ENCODE measurements at regions not wholly inside any gene's neighbourhood (a gene's known extent, or its start where the extent isn't known, plus 50 kb on each side); places are given as distances from the start of the nearest gene placed in this dataset.

DNA sequence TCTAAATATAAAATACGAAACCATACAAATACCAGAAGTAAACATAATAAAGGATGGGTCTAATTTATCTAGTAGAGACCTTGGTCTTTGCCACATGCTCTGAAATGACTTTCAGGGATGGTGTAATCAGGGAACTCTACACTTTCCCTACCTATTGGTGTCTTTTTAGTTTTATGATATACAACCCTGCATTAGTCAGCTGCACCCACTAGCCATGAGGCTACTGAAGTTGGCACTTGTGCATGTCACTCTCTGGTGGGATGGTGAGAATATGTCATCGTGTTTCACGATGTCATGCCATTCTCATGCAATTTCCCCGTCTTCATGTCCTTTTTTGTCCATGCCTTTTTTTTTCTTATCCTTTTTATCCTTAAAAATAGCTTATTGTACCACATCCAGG, 234.9 kb upstream of the ACTBL2 start:
- Histone ChIP-seq H3K27me3 (ENCODE audit: control insufficient read depth, insufficient read depth, low read length) (no peaks in the 10 kb centered on the region), H3K27ac (ENCODE audit: low read length) (no peak overlapping the region; the same call in 1 of the 2 replicates), H3K4me1 (ENCODE audit: control insufficient read depth, insufficient read depth, low read length) (no peaks in the 10 kb centered on the region), H3K9me3 (ENCODE audit: control insufficient read depth, insufficient read depth, low read depth, low read length) (peaks cover 4% of the 10 kb centered on the region; the same call in 1 of the 2 replicates), H3K4me3 (ENCODE audit: low read depth in 2 of 2, low read length in 2 of 2) (no peak overlapping the region), H3K36me3 (ENCODE audit: control insufficient read depth, insufficient read depth, low read length) (no peaks in the 10 kb centered on the region)
- ChIA-PET POLR2A (no interaction called here), CTCF (no interaction called here)
- TF ChIP-seq TCF7L2 (IDR thresholded peaks at IDR 0.05; ENCODE audit: low read depth, low read length), result no peak
- TF ChIP-seq SIN3A (IDR thresholded peaks at IDR 0.05; ENCODE audit: borderline replicate concordance, insufficient read depth, low read depth, low read length), result no peak
- TF ChIP-seq POLR2AphosphoS5 (IDR thresholded peaks at IDR 0.05; ENCODE audit: low read depth, low read length), result no peak
- DNase-seq (ENCODE audit: low read depth, low spot score) (no peak), ATAC-seq (no peak)
- BruUV-seq (replicated peaks), result no TSS peak
- intact Hi-C loops (cut with micrococcal nuclease; ENCODE audit: unreplicated experiment), result no loop called here
- in situ Hi-C loops (cut with HindIII; ENCODE audit: low pct_unique_long_range_greater_than_20kb, low sequenced_read_pairs), result no loop called here

DNA sequence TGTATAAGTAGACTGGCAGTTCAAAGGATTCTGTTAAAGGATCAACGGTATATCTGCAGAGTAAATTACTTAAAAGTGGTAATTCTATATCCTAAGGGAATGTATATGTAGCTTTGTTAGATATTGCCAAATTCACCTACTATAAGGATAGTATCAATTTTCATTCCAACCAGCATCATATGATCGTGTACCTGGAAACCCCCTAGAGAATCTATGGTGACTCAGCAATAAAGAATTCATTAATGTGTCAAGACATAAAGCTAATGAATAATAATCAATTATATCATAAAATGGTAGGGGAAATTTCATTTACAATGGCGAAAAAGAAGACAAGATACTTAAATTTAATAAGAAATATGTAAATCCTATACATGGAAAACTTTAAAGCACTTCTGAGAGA, 234.1 kb upstream of the ACTBL2 start:
- peaks cover 4% of the 10 kb centered on the region; the same call in 1 of the 2 replicates for H3K9me3 ChIP-seq (ENCODE audit: control insufficient read depth, insufficient read depth, low read depth, low read length)
- H3K36me3 ChIP-seq (ENCODE audit: control insufficient read depth, insufficient read depth, low read length), result no peaks in the 10 kb centered on the region
- H3K27me3 ChIP-seq (ENCODE audit: control insufficient read depth, insufficient read depth, low read length), result no peaks in the 10 kb centered on the region
- H3K4me3 ChIP-seq (ENCODE audit: low read depth in 2 of 2, low read length in 2 of 2), result no peak overlapping the region
- peak overlapping the region; percentile 52; the same call in 1 of the 2 replicates for H3K27ac ChIP-seq (ENCODE audit: low read length)
- in situ Hi-C loops (cut with HindIII; ENCODE audit: low pct_unique_long_range_greater_than_20kb, low sequenced_read_pairs) (no loop called here), intact Hi-C loops (cut with micrococcal nuclease; ENCODE audit: unreplicated experiment) (no loop called here)
- BruUV-seq (replicated peaks), result no TSS peak
- no peak for ATAC-seq
- ChIA-PET CTCF (no interaction called here), POLR2A (no interaction called here)
- DNase-seq (ENCODE audit: low read depth, low spot score), result no peak
- TF ChIP-seq, protein P1, sequence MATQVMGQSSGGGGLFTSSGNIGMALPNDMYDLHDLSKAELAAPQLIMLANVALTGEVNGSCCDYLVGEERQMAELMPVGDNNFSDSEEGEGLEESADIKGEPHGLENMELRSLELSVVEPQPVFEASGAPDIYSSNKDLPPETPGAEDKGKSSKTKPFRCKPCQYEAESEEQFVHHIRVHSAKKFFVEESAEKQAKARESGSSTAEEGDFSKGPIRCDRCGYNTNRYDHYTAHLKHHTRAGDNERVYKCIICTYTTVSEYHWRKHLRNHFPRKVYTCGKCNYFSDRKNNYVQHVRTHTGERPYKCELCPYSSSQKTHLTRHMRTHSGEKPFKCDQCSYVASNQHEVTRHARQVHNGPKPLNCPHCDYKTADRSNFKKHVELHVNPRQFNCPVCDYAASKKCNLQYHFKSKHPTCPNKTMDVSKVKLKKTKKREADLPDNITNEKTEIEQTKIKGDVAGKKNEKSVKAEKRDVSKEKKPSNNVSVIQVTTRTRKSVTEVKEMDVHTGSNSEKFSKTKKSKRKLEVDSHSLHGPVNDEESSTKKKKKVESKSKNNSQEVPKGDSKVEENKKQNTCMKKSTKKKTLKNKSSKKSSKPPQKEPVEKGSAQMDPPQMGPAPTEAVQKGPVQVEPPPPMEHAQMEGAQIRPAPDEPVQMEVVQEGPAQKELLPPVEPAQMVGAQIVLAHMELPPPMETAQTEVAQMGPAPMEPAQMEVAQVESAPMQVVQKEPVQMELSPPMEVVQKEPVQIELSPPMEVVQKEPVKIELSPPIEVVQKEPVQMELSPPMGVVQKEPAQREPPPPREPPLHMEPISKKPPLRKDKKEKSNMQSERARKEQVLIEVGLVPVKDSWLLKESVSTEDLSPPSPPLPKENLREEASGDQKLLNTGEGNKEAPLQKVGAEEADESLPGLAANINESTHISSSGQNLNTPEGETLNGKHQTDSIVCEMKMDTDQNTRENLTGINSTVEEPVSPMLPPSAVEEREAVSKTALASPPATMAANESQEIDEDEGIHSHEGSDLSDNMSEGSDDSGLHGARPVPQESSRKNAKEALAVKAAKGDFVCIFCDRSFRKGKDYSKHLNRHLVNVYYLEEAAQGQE (IDR thresholded peaks at IDR 0.05; ENCODE audit: insufficient read depth in 1 of 2, low read depth in 2 of 2, low read length in 1 of 2), result no peak
- TF ChIP-seq SIN3A (IDR thresholded peaks at IDR 0.05; ENCODE audit: borderline replicate concordance, insufficient read depth, low read depth, low read length) (no peak), TCF7L2 (IDR thresholded peaks at IDR 0.05; ENCODE audit: low read depth, low read length) (no peak), POLR2AphosphoS5 (IDR thresholded peaks at IDR 0.05; ENCODE audit: low read depth, low read length) (no peak), CTCF (IDR thresholded peaks at IDR 0.05) (no peak)
- no peaks in the 10 kb centered on the region for H3K4me1 ChIP-seq (ENCODE audit: control insufficient read depth, insufficient read depth, low read length)

GRCh38 chr5:57715296-57715695, 232.7 kb upstream of the ACTBL2 start:
- TF ChIP-seq POLR2AphosphoS5 (IDR thresholded peaks at IDR 0.05; ENCODE audit: low read depth, low read length) (no peak), TCF7L2 (IDR thresholded peaks at IDR 0.05; ENCODE audit: low read depth, low read length) (no peak), SIN3A (IDR thresholded peaks at IDR 0.05; ENCODE audit: borderline replicate concordance, insufficient read depth, low read depth, low read length) (no peak), CTCF (IDR thresholded peaks at IDR 0.05) (no peak)
- TF ChIP-seq, protein P1 (IDR thresholded peaks at IDR 0.05; ENCODE audit: insufficient read depth in 1 of 2, low read depth in 2 of 2, low read length in 1 of 2), result no peak

More at GRCh38 chr5:57715296-57715695, 232.7 kb upstream of the ACTBL2 start:
- Histone ChIP-seq H3K27ac (ENCODE audit: low read length) (no peak overlapping the region), H3K4me3 (ENCODE audit: low read depth in 2 of 2, low read length in 2 of 2) (no peak overlapping the region), H3K36me3 (ENCODE audit: control insufficient read depth, insufficient read depth, low read length) (no peaks in the 10 kb centered on the region), H3K9me3 (ENCODE audit: control insufficient read depth, insufficient read depth, low read depth, low read length) (peaks cover 8% of the 10 kb centered on the region; the same call in 1 of the 2 replicates), H3K4me1 (ENCODE audit: control insufficient read depth, insufficient read depth, low read length) (no peaks in the 10 kb centered on the region), H3K27me3 (ENCODE audit: control insufficient read depth, insufficient read depth, low read length) (no peaks in the 10 kb centered on the region)
- no peak for ATAC-seq
- in situ Hi-C loops (cut with HindIII; ENCODE audit: low pct_unique_long_range_greater_than_20kb, low sequenced_read_pairs) (no loop called here), intact Hi-C loops (cut with micrococcal nuclease; ENCODE audit: unreplicated experiment) (no loop called here)
- POLR2A ChIA-PET, result no interaction called here
- no peak for DNase-seq (ENCODE audit: low read depth, low spot score)
- no TSS peak for BruUV-seq (replicated peaks)
- CTCF ChIA-PET, result no interaction called here

Data from Panc1 (cell line).